DND-41 (cell line): ENCODE measurements at regions not wholly inside any gene's neighbourhood (a gene's known extent, or its start where the extent isn't known, plus 50 kb on each side); places are given as distances from the start of the nearest gene placed in this dataset.
A peak's percentile ranks its signal among the peaks of the same experiment; 100 is the strongest.
"Not testable (repeated sequence)": the region's sequence is repeated elsewhere in the genome, so short reads cannot be mapped to it uniquely, and the experiment has no call there.

Experiments used
- ATAC-seq: fragments of 200-7000 bp; cut with Tn5 transposase; 3 replicates; pipeline ENCODE4 v1.9.1; 2021; ENCODE audit warnings: low read depth; ENCODE audit not compliant: insufficient read depth
- DNase-seq: peaks from one replicate; pipeline ENCODE4 v3.0.0-alpha.2; 2020
- H2AFZ ChIP-seq: 2 replicates; pipeline ENCODE4 v1.6.0; 2012; ENCODE audit warnings: low read depth, low read length
- H3K27ac ChIP-seq: 2 replicates; pipeline ENCODE4 v1.5.1; 2012; ENCODE audit warnings: low read length, inconsistent platforms
- H3K27me3 ChIP-seq: fragments of 200-600 bp; sonication (generic); 2 replicates; pipeline ENCODE4 v1.6.0; 2012; ENCODE audit warnings: low read length, mild to moderate bottlenecking, inconsistent platforms; ENCODE audit not compliant: insufficient read depth, poor library complexity
- H3K36me3 ChIP-seq: 2 replicates; pipeline ENCODE4 v1.5.1; 2012; ENCODE audit warnings: low read length, inconsistent platforms; ENCODE audit not compliant: insufficient read depth
- H3K4me1 ChIP-seq: 2 replicates; pipeline ENCODE4 v1.5.1; 2012; ENCODE audit warnings: mild to moderate bottlenecking, low read length; ENCODE audit not compliant: insufficient read depth
- H3K4me2 ChIP-seq: 2 replicates; pipeline ENCODE4 v1.6.0; 2012; ENCODE audit warnings: mild to moderate bottlenecking, moderate library complexity, low read length, inconsistent platforms; ENCODE audit not compliant: insufficient read depth
- H3K4me3 ChIP-seq, 2 experiments: fragments of 200-600 bp in 1 of 2; shearing (Covaris generic) in 1 of 2; 2 replicates each; pipeline ENCODE4 v1.5.1; 2012 to 2016; ENCODE audit warnings: inconsistent platforms in 2 of 2, low read length in 2 of 2, mild to moderate bottlenecking in 2 of 2, low read depth in 1 of 2, moderate library complexity in 1 of 2
- H3K79me2 ChIP-seq: 2 replicates; pipeline ENCODE4 v1.6.0; 2012; ENCODE audit warnings: low read length, inconsistent platforms; ENCODE audit not compliant: insufficient read depth
- H3K9ac ChIP-seq: 2 replicates; pipeline ENCODE4 v1.6.0; 2012; ENCODE audit warnings: low read depth, mild to moderate bottlenecking, inconsistent platforms, low read length, moderate library complexity
- H3K9me3 ChIP-seq: 2 replicates; pipeline ENCODE4 v1.5.1; 2012; ENCODE audit warnings: low read length, moderate library complexity, mild to moderate bottlenecking, inconsistent platforms; ENCODE audit not compliant: insufficient read depth, severe bottlenecking
- H4K20me1 ChIP-seq: 2 replicates; pipeline ENCODE4 v1.6.0; 2012; ENCODE audit warnings: low read length; ENCODE audit not compliant: insufficient read depth
- CTCF ChIP-seq: IDR thresholded peaks from 2 replicates; pipeline ENCODE4 v1.5.1; 2012; ENCODE audit warnings: borderline replicate concordance, low read length, moderate library complexity, mild to moderate bottlenecking; ENCODE audit not compliant: poor library complexity, severe bottlenecking; ENCODE audit errors: extremely low read depth
- EZH2 ChIP-seq: IDR thresholded peaks from 3 replicates; pipeline ENCODE4 v1.6.1; 2012; ENCODE audit warnings: borderline replicate concordance, low read depth, mild to moderate bottlenecking, moderate library complexity, low read length, inconsistent platforms; ENCODE audit not compliant: severe bottlenecking

- ATAC-seq = no peak
- Histone ChIP-seq H3K79me2 (no peaks in the 10 kb centered on the region), H3K27me3 (no peaks in the 10 kb centered on the region)
Measured at GRCh38 chr2:234386971-234387370, 109.9 kb downstream of the ARL4C start.

GRCh38 chr2:234382131-234382530 lies 114.8 kb downstream of the ARL4C start:
- no peaks in the 10 kb centered on the region for H3K79me2 ChIP-seq
- no peaks in the 10 kb centered on the region for H3K36me3 ChIP-seq
- TF ChIP-seq EZH2 (no peak), CTCF (no peak)
- H3K4me3 ChIP-seq = no peak overlapping the region
- peaks cover 23% of the 10 kb centered on the region for H3K4me1 ChIP-seq
- H2AFZ ChIP-seq = no peak overlapping the region
- H3K9me3 ChIP-seq = peaks cover 10% of the 10 kb centered on the region
- no peak overlapping the region for H3K4me2 ChIP-seq
- no peaks in the 10 kb centered on the region for H4K20me1 ChIP-seq
- no peaks in the 10 kb centered on the region for H3K27me3 ChIP-seq
- no peak for DNase-seq
- no peak overlapping the region for H3K27ac ChIP-seq
- no peak overlapping the region for H3K9ac ChIP-seq
- no peak for ATAC-seq

More at GRCh38 chr2:234386971-234387370, 109.9 kb downstream of the ARL4C start:
- peaks cover 4% of the 10 kb centered on the region; the same call in 1 of the 2 replicates for H3K4me1 ChIP-seq
- peaks cover 10% of the 10 kb centered on the region for H3K9me3 ChIP-seq
- H2AFZ ChIP-seq = no peak overlapping the region
- H3K4me3 ChIP-seq = no peak overlapping the region
- DNase-seq = no peak
- H3K4me2 ChIP-seq = no peak overlapping the region
- H3K9ac ChIP-seq = no peak overlapping the region
- H4K20me1 ChIP-seq = no peaks in the 10 kb centered on the region
- H3K27ac ChIP-seq = no peak overlapping the region
- no peaks in the 10 kb centered on the region for H3K36me3 ChIP-seq
- TF ChIP-seq EZH2 (no peak), CTCF (no peak)

GRCh38 chr2:234378958-234379357 lies 117.9 kb downstream of the ARL4C start:
- H4K20me1 ChIP-seq, H3K9me3 ChIP-seq, ATAC-seq, DNase-seq, H3K27ac ChIP-seq, H2AFZ ChIP-seq, H3K4me2 ChIP-seq, H3K36me3 ChIP-seq, H3K9ac ChIP-seq, H3K4me3 ChIP-seq, H3K79me2 ChIP-seq, H3K27me3 ChIP-seq: not testable (repeated sequence)
- peaks cover 22% of the 10 kb centered on the region for H3K4me1 ChIP-seq

GRCh38 chr2:234378440-234378839 lies 118.4 kb downstream of the ARL4C start:
- no peaks in the 10 kb centered on the region for H3K27me3 ChIP-seq
- no peak for TF ChIP-seq CTCF
- TF ChIP-seq EZH2 = no peak
- no peaks in the 10 kb centered on the region for H3K79me2 ChIP-seq
- no peak overlapping the region for H2AFZ ChIP-seq
- no peaks in the 10 kb centered on the region for H3K9me3 ChIP-seq
- ATAC-seq (no peak), DNase-seq (no peak)
- no peaks in the 10 kb centered on the region for H4K20me1 ChIP-seq
- H3K4me2 ChIP-seq = no peak overlapping the region
- H3K4me1 ChIP-seq = peaks cover 24% of the 10 kb centered on the region
- H3K36me3 ChIP-seq = no peaks in the 10 kb centered on the region
- peak overlapping the region; percentile 7; the same call in 1 of the 2 replicates for H3K27ac ChIP-seq
- H3K4me3 ChIP-seq = no peak overlapping the region
- no peak overlapping the region for H3K9ac ChIP-seq
